ENCODE measurements at regions not wholly inside any gene's neighbourhood (a gene's known extent, or its start where the extent isn't known, plus 50 kb on each side); places are given as distances from the start of the nearest gene placed in this dataset.

DNA sequence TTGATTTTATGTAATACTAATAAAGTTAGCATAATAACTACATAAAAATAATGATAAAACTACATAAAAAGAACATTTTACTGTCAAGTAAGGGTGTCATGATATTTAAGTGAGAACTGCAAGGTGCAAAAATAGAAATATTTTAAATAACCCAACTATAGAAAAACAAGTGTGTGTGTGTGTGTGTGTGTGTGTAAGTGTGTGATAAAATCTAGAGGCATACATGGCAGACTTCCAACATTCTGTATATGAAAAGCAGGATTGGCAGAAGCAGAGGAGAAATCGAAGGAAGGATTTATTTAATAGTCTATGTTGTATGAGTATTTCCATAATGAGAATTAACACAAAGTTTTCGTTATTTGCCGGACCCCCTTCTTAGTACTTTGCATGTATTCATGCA is 334.1 kb downstream of the KCNJ2 start:
- Histone ChIP-seq H2AFZ (no peak overlapping the region), H4K20me1 (ENCODE audit: insufficient read depth, poor library complexity, severe bottlenecking) (no peaks in the 10 kb centered on the region), H3K9me3 (ENCODE audit: low read depth) (no peaks in the 10 kb centered on the region), H3K4me3 (no peak overlapping the region), H3K27me3 (no peaks in the 10 kb centered on the region), H3K27ac (no peak overlapping the region), H3K4me1 (ENCODE audit: insufficient read depth) (peaks cover 5% of the 10 kb centered on the region), H3K9me2 (replicated peaks; ENCODE audit: insufficient read depth) (no peaks in the 10 kb centered on the region), H3K4me2 (no peak overlapping the region), H3K36me3 (replicated peaks; ENCODE audit: insufficient read depth, low read depth) (no peaks in the 10 kb centered on the region), H3K79me2 (no peaks in the 10 kb centered on the region)
- WGBS (ENCODE audit: low lambda C conversion rate, missing lambda C conversion rate), result 72% methylated on average over 3 of the region's 3 CpGs
- DNase-seq (ENCODE audit: low spot score), result no peak
- TF ChIP-seq EZH2 (IDR thresholded peaks at IDR 0.05; ENCODE audit: borderline replicate concordance), result no peak

DNA sequence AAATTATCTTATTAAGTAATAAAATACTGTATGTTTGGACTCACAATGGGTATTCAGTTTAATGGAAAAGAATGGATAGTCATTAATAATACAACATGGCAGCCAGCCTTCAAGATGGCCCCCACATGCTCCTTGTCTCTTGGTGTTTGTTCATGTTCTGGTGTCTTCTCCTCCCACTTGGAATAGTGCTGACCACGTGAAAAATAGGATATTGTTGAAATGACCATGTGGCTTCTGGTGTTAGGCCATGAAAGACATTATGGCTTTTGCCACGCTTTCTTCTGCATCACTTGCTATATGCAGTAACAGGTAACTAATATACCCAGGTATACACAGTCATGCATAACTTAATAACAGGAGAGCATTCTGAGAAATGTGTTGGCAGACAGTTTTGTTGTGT is 341.0 kb downstream of the KCNJ2 start:
- H3K36me3 ChIP-seq (replicated peaks; ENCODE audit: insufficient read depth, low read depth), result no peaks in the 10 kb centered on the region
- no peak overlapping the region for H3K4me3 ChIP-seq
- no peak for DNase-seq (ENCODE audit: low spot score)
- no peaks in the 10 kb centered on the region for H3K4me1 ChIP-seq (ENCODE audit: insufficient read depth)
- no peaks in the 10 kb centered on the region for H3K27me3 ChIP-seq
- TF ChIP-seq EZH2phosphoT487 (IDR thresholded peaks at IDR 0.05; ENCODE audit: low read depth, severe bottlenecking, unreplicated experiment) (no peak), CTCF (IDR thresholded peaks at IDR 0.05; ENCODE audit: poor library complexity) (no peak), EZH2 (IDR thresholded peaks at IDR 0.05; ENCODE audit: borderline replicate concordance) (no peak)
- no peak overlapping the region for H2AFZ ChIP-seq
- H3K27ac ChIP-seq, result no peak overlapping the region
- H3K4me2 ChIP-seq, result no peak overlapping the region
- H3K79me2 ChIP-seq, result no peaks in the 10 kb centered on the region
- H3K9me2 ChIP-seq (replicated peaks; ENCODE audit: insufficient read depth), result no peaks in the 10 kb centered on the region
- 82% methylated on average over 2 of the region's 2 CpGs for WGBS (ENCODE audit: low lambda C conversion rate, missing lambda C conversion rate)
- H3K9me3 ChIP-seq (ENCODE audit: low read depth), result no peaks in the 10 kb centered on the region
- no peaks in the 10 kb centered on the region for H4K20me1 ChIP-seq (ENCODE audit: insufficient read depth, poor library complexity, severe bottlenecking)

- Histone ChIP-seq H2AFZ (no peak overlapping the region), H4K20me1 (ENCODE audit: insufficient read depth, poor library complexity, severe bottlenecking) (no peaks in the 10 kb centered on the region), H3K9me2 (replicated peaks; ENCODE audit: insufficient read depth) (no peaks in the 10 kb centered on the region), H3K27me3 (no peaks in the 10 kb centered on the region), H3K4me2 (no peak overlapping the region), H3K36me3 (replicated peaks; ENCODE audit: insufficient read depth, low read depth) (no peaks in the 10 kb centered on the region), H3K79me2 (no peaks in the 10 kb centered on the region), H3K4me3 (no peak overlapping the region), H3K4me1 (ENCODE audit: insufficient read depth) (no peaks in the 10 kb centered on the region), H3K9me3 (ENCODE audit: low read depth) (no peaks in the 10 kb centered on the region), H3K27ac (no peak overlapping the region)
- TF ChIP-seq EZH2 (IDR thresholded peaks at IDR 0.05; ENCODE audit: borderline replicate concordance) (no peak), CTCF (IDR thresholded peaks at IDR 0.05; ENCODE audit: poor library complexity) (no peak), EZH2phosphoT487 (IDR thresholded peaks at IDR 0.05; ENCODE audit: low read depth, severe bottlenecking, unreplicated experiment) (no peak)
- DNase-seq (ENCODE audit: low spot score), result no peak
Observed at GRCh38 chr17:70517816-70518215, 348.5 kb downstream of the KCNJ2 start.

GRCh38 chr17:70519300-70519699 is 350.0 kb downstream of the KCNJ2 start:
- no peak overlapping the region for H3K4me2 ChIP-seq
- no peak overlapping the region for H3K27ac ChIP-seq
- TF ChIP-seq CTCF (IDR thresholded peaks at IDR 0.05; ENCODE audit: poor library complexity) (no peak), EZH2 (IDR thresholded peaks at IDR 0.05; ENCODE audit: borderline replicate concordance) (no peak), EZH2phosphoT487 (IDR thresholded peaks at IDR 0.05; ENCODE audit: low read depth, severe bottlenecking, unreplicated experiment) (no peak)
- H3K36me3 ChIP-seq (replicated peaks; ENCODE audit: insufficient read depth, low read depth), result no peaks in the 10 kb centered on the region
- no peaks in the 10 kb centered on the region for H3K4me1 ChIP-seq (ENCODE audit: insufficient read depth)
- DNase-seq (ENCODE audit: low spot score), result no peak
- no peaks in the 10 kb centered on the region for H3K79me2 ChIP-seq
- H3K27me3 ChIP-seq, result no peaks in the 10 kb centered on the region
- no peak overlapping the region for H2AFZ ChIP-seq
- WGBS (ENCODE audit: low lambda C conversion rate, missing lambda C conversion rate), result 92% methylated on average over 3 of the region's 3 CpGs
- H3K9me2 ChIP-seq (replicated peaks; ENCODE audit: insufficient read depth), result no peaks in the 10 kb centered on the region
- no peaks in the 10 kb centered on the region for H3K9me3 ChIP-seq (ENCODE audit: low read depth)
- no peak overlapping the region for H3K4me3 ChIP-seq
- no peaks in the 10 kb centered on the region for H4K20me1 ChIP-seq (ENCODE audit: insufficient read depth, poor library complexity, severe bottlenecking)

All from hepatocyte (in vitro differentiated cells).